ENCODE measurements at regions not wholly inside any gene's neighbourhood (a gene's known extent, or its start where the extent isn't known, plus 50 kb on each side); places are given as distances from the start of the nearest gene placed in this dataset.

DNA sequence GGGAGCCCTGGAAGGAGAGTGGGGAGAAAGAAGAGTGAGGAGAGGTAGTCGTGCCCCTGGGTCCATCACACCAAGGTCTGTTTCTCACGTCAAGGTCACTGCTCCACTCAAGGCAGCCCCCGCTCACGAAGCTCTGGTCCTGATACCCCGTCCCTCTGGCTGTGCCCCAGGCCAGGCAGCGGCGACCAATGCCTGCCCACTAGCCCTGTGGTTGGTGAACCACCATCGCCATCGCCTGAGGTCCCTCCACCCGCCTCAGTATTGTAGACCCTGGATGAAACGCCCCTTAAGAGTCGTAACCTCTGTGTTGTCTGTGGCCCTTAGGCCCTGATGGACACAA is 378.3 kb upstream of the MYT1L start:
- Histone ChIP-seq H3K4me3 (ENCODE audit: low read depth in 2 of 2, low read length in 1 of 2) (no peak overlapping the region), H3K79me2 (ENCODE audit: insufficient read depth) (no peaks in the 10 kb centered on the region), H3K36me3 (replicated peaks in 1 of 2; ENCODE audit: control insufficient read depth in 1 of 2, insufficient read depth in 2 of 2, low read length in 1 of 2) (no peaks in the 10 kb centered on the region), H3K27ac (ENCODE audit: low read depth in 2 of 2, low read length in 1 of 2) (no peak overlapping the region), H3K4me1 (ENCODE audit: control insufficient read depth in 1 of 2, insufficient read depth in 2 of 2, low read depth in 1 of 2, low read length in 1 of 2) (peaks cover 0 to 30% of the 10 kb centered on the region in 2 experiments; a peak in 1 of 4 replicates), H3F3A (replicated peaks; ENCODE audit: insufficient read depth) (no peaks in the 10 kb centered on the region), H3K9me2 (no peaks in the 10 kb centered on the region), H2AFZ (ENCODE audit: low read depth) (no peak overlapping the region), H4K20me1 (ENCODE audit: insufficient read depth) (no peaks in the 10 kb centered on the region), H3K9me3 (no peaks in the 10 kb centered on the region), H3K27me3 (ENCODE audit: insufficient read depth) (no peaks in the 10 kb centered on the region), H3K4me2 (no peak overlapping the region), H3K9ac (no peak overlapping the region)
- POLR2A ChIA-PET: no interaction called here
- 44% methylated on average over 12 of the region's 12 CpGs for whole genome bisulfite sequencing (ENCODE audit: low lambda C conversion rate)
- DNase-seq: no peak
- TF ChIP-seq CHD2 (IDR thresholded peaks at IDR 0.05; ENCODE audit: low read length, partially characterized antibody): no peak
- no peak for TF ChIP-seq MEF2A (IDR thresholded peaks at IDR 0.05; ENCODE audit: borderline replicate concordance, low read depth)
- no peak for TF ChIP-seq RCOR1 (IDR thresholded peaks at IDR 0.05; ENCODE audit: low read length)
- TF ChIP-seq TCF12 (IDR thresholded peaks at IDR 0.05): no peak
- TF ChIP-seq RXRA (IDR thresholded peaks at IDR 0.05; ENCODE audit: borderline replicate concordance, low read depth): no peak
- TF ChIP-seq JUND (IDR thresholded peaks at IDR 0.05): no peak
- TF ChIP-seq MAX (IDR thresholded peaks at IDR 0.05; ENCODE audit: low read depth): no peak
- no peak for TF ChIP-seq SIN3A (IDR thresholded peaks at IDR 0.05; ENCODE audit: borderline replicate concordance, low read depth, low read length)
- no peak for TF ChIP-seq FOXJ3 (CRISPR knock-in tag; IDR thresholded peaks at IDR 0.05)
- TF ChIP-seq GATA2 (CRISPR knock-in tag; IDR thresholded peaks at IDR 0.05): no peak
- no peak for TF ChIP-seq FOSL2 (IDR thresholded peaks at IDR 0.05; ENCODE audit: borderline replicate concordance, low read depth)
- TF ChIP-seq REST (IDR thresholded peaks at IDR 0.05; ENCODE audit: low read depth, low read length): no peak
- no peak for TF ChIP-seq EZH2phosphoT487 (IDR thresholded peaks at IDR 0.05; ENCODE audit: borderline replicate concordance, low read depth)
- no peak for TF ChIP-seq CTCF (IDR thresholded peaks at IDR 0.05)
- TF ChIP-seq SMC3 (IDR thresholded peaks at IDR 0.05; ENCODE audit: low read depth, low read length): no peak
- no peak for TF ChIP-seq NRF1 (IDR thresholded peaks at IDR 0.05; ENCODE audit: low read depth, low read length)
- no peak for TF ChIP-seq ELF1 (IDR thresholded peaks at IDR 0.05)
- CTCF ChIA-PET: interaction anchor here (0.9 kb wide), 1 partner anchor 10 kb away, joined by 5 read pairs; no protein-coding TSS in a partner anchor
